GDM1 (cell line): ENCODE measurements at regions not wholly inside any gene's neighbourhood (a gene's known extent, or its start where the extent isn't known, plus 50 kb on each side); places are given as distances from the start of the nearest gene placed in this dataset.

ENCODE experiments used
- DNase-seq: peaks from one replicate; lab custom pipeline; 2025; lab: John Stamatoyannopoulos, UW

DNA sequence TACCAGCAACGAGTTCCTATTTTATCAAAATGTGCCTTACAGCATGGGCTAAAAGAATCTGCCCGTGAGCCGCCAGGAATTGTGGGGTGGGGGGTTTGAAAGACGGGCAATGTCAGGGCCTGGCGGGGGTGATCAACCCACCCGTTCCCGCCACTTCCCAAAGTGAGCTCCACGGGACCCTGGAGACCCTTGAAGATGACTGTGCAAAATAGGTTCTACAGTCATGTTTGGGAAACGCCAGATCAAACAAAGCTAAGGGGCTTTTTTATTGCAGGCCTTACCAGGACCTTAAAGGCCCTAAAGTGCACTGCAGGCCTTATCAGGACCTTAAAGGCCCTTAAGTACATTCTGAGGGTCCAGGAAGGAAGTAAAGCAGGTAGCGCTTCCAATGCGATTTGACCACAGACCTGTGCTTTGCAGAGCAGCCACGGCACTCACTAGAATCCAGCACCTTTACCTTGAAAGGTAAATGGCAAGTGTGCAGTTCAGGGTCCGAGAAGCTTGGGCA is 404.1 kb downstream of the SHANK2 start:
- DNase-seq: no peak

DNA sequence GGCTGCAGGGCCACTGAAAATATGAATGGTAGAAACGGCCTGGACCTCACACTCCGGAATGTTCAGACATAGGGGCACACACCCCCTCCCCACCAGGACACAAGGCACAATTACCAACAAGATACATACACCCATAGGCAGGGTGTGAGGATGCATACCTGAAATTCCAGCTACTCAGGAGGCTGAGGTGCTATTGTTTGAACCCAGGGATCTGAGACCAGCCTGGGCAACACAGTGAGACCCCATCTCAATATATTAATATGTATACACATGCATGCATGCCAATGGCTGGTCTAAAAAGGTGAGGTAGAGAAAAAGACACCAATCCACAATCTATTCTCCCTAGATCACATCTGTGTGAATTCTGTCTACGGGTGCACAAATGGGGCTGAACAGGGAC is 403.3 kb downstream of the SHANK2 start:
- no peak for DNase-seq

DNA sequence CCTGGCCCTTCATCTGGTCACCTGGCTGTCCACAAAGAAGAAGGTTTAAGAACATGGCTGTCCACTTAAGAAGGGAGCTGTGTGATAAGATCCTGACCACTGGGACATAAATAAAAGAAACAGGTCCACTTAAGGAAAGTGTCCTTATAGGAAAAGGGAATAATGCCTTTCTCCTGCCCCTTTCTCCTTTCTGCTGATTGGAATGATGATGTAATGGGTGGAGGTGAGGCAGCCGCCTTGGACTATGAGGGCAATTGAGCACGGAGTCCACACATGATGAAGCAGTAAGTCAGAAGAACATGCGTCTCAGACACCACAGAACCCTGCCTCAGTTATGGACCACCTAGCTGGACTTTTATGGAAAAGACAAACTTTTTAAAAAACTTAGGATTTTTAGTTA is 401.1 kb downstream of the SHANK2 start:
- no peak for DNase-seq

DNA sequence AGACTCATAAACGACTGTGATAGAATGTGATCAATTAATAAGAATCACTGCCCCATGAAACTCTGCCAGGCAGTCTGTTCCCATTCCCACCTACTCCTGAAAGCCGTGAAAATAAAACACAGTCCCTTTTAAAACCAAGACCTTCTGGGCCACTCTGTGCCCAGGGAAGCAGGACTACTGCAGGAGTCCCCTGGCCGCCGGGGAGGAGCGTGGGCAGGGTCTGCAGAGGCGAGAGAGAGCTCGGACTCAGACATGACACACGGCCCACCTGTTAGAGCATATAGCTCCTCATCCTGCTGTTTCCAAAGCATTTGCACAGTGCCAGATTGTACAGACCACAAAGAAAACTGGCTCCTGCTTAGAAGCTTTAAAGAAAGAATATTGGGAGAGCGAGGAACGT is 400.5 kb downstream of the SHANK2 start:
- no peak for DNase-seq

DNA sequence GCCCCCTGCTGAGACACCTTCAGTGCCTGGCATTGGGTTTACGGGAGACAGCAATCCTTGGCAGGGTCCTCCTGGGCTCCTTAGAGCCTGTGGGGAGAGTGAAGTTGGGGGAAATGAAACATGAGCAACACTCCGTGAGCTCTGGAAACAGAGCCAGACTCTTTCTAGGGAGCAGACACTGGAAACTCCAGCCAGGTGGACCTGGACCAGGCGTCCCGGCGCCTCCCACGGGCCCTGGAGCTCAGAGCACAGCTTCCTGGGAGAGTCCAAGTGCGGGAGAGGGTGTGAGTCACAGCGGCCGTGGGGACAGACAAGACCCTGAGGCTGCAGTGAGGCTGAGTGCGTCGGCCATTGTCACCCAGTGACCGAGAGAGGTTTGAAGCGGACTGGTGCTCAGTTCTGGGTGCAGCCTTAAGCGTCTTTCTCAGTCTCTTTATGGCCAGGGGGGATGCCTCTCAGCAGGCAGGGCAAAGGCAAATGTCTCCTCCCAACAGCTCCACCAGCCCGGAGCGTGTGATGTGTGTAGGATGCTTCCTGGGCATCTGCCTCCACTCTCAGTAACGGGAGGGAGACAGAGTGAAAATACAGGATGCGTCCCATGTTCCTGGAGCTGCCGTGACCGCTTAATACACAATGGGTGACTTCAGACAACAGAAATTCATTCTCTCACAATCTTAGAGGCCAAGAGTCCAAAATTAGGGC is 399.2 kb downstream of the SHANK2 start:
- no peak for DNase-seq

DNA sequence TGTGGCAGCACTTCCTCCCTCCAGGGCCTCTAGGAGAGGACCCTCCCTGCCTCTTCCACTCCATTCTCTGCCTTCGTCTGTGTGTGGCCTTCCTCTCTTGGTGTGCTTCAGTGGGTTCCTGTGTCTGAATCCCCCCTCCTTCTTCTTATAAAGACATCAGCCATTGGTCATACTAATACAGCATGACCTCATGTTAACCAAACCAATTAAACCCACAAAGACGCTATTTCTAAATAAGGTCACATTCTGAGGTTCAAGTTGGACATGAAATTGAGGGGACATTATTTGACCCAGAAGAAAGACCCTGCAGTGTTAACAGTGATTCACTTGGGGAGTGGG is 398.6 kb downstream of the SHANK2 start:
- DNase-seq: no peak

DNA sequence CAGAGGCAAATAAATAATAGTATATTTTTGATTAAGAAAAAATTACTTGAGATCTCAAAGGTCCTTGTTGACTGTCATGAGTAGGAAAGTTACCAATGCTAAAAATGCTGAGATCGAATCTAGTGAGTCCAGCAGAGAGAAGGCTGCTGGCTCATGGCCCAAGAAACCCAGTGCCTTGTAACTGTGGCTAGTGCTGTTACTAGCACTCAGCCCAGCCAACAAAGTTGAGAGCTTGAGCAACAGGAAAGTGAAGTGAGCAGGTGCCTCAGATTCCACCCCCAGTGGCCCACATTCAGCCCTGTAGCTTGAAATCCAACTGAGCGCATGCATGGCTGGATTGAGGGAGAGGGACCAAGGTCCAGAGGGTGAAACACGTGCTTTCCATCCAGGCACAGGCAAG is 398.2 kb downstream of the SHANK2 start:
- DNase-seq: no peak

DNA sequence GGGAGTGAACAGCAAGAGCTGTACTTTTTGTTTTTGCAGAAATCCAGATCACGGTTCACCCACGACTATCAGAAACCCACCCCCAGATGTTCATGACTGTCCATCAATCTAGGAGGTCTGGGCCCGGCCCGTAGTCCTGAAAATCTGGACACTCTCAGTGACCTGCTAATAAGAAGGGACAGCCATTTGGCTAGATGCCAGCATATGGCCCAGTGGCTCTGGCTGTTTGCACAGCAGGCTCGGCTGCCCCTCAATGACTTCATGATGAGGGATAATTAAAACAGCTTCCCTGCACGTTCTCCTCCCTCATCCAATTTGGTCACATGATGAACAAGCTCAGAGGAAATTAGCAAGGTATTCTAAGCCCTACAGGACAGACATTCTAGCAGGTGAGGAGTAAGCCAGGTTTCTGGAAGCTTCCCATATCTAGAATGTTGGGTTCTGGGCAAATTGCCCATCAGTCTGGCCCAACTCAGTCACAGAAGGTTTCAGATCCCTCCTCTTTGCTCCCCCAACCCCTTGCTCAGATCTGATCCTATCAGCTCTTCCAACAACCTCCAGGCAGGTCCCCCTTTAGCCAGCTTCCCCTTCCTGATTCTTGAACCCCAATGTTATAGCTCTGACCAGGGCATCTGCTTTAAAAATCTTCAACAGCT is 397.3 kb downstream of the SHANK2 start:
- no peak for DNase-seq

DNA sequence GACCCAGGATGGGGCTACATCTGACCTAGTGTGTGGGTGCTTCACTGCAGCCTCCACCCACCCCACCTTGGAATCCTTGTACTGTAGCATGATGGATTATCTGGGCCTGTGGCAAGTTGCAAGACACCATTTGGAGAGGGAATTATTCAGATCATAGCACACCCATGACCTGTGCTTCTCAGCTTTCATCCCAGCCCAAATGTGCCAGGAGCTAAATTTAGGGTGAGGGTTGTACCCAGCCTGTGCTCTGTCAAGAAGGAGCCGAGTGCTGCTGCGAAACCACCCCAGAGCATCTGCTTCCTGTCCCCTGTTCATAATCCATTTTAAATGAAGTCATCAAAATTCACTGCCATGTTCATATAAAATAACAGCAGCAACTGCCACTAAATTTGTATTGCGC is 394.5 kb downstream of the SHANK2 start:
- no peak for DNase-seq

DNA sequence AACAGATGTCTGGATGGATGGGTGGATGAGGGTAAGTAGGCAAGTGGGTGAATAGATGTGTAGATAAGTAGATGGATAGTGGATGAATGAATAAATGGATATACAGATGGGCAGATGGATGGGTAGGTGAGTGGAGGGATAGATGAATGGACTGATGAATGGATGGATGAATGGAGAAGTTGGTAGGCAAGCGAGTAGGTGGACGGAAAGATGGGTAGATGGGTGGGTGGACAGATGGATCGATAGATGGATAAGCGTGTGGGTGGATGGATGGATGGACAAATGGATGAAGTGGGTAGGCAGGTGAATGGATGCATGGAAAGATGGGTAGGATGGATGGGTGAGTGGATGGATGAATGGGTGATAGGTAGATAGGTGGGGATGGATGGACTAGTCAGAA is 393.2 kb downstream of the SHANK2 start:
- no peak for DNase-seq

DNA sequence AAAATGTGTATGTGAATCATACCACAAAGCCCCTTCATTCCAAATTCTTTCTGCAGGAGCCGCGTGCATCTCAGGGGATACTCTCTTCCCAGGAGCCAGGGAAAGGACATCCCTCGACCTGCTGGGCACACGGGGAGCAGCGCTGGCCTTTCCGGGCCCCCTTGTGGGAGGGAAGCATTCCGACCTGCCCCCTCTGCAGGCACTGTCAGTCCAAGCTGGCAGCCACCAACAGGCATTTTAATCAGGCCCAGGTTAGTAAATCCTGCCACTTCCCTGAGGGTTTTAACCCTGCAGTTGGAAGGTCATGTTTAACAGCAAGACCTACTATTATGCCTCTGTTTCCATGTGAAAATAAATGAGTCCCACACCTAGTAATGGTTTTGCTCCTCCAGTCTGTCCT is 391.5 kb downstream of the SHANK2 start:
- DNase-seq: no peak

DNA sequence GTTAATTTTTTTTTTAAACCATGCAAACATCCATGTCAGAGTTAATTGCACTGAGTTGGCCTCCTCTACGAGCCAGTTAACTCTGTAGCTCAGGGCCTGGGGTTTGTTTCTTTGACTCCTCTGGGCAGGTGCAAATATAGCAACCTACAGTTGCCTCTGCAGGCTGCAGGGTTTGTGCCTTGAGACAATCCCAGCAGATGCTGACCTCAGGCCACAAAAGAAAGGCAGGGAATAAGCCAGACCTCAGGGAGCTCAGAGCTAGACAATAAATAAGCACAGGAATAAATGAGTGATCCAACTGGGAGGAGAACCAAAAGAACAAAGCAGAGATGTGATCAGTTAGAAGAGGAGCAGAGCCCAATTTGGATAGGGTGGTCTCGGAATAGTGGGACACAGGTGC is 390.8 kb downstream of the SHANK2 start:
- DNase-seq: no peak

DNA sequence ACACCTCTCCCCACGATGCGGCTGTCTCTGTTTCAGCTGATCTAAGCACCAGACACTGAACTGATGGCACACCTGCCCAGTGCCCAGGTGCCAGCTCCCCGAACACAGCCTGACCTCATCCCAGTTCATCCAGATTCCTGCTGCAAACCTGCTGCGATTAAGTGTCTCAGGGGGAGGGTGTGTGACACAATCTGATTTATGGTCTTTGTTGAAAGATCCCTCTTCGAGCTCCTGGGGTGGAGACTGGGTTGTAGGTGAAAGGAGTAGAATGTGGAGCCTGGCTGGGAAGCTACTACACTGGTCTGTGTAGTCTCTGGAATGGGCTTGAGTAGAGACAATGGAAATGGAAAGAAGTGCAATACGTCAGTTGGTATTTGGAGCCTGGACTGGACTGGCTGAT is 390.3 kb downstream of the SHANK2 start:
- DNase-seq: no peak

DNA sequence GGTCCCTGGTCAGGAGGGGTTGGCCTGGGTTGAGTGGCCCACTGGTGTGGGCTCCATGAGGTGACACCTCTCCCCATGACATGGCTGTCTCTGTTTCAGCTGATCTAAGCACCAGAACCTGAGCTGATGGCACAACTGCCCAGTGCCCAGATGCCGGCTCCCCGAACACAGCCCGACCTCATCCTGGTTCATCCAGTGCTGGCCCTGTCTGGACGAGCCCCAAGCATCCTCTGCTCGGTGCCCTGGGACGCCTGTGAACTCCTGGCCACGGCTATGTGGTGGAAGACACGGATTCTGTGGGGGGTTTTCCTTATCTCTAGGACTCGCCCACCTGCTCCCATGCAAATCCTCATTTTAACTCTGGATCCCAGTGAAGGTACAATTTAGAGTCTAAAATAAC is 389.2 kb downstream of the SHANK2 start:
- no peak for DNase-seq

DNA sequence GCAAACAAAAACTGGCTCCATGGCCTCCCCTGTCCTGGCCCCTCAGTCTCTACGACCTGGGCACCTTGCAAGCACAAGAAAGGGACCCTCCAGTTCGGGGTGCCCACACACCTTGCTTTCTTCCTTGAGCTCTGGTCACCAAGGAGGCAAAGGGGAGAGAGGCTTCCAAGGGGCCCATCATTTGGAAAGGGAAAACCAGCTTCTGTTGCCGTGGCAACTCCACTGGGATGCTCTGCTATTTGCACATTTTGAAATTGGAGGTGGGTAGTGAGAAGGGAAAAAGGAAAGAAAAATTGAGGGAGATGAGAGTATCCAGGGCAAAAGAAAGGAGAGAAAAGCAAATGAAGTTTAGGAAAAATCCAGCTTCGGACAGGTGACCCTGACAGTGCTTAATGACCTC is 388.4 kb downstream of the SHANK2 start:
- no peak for DNase-seq

DNA sequence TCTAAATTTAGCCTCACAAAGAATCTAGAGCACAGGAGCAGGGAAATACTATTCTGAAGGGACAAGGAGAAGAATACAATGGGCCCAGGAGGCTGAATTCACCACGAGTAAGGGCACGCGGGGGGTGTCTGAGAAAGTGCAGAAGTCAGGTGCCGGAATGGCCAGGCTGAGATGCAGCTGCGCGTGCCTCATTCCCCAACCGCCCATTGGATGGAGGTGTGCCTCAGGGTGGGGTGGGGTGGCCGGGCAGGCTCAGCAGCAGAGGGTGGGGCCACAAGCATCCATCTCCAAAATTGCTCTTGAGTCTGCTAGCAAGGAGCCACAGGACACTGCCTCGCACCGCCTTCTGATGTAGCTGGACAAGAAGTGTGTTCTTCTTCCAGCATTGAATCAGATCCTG is 387.0 kb downstream of the SHANK2 start:
- no peak for DNase-seq

DNA sequence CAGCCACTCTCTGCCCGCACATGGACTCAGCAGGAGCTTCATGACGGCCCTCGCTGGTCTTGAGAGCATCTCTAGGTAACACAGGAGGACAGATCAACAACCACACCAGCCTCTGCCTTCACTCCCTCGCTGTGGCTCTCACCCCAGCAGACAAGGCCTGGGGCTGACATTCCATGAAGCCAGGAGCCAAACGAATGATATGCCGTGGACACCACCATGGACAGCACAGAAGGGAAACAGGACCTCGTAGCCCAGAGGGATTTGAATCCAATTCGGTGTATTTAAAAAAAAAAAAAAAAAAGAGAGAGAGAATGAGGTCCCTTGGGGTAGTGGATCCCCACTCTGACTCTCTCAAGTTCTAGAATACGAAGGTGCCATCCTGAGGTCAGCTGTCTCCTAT is 385.5 kb downstream of the SHANK2 start:
- no peak for DNase-seq

DNA sequence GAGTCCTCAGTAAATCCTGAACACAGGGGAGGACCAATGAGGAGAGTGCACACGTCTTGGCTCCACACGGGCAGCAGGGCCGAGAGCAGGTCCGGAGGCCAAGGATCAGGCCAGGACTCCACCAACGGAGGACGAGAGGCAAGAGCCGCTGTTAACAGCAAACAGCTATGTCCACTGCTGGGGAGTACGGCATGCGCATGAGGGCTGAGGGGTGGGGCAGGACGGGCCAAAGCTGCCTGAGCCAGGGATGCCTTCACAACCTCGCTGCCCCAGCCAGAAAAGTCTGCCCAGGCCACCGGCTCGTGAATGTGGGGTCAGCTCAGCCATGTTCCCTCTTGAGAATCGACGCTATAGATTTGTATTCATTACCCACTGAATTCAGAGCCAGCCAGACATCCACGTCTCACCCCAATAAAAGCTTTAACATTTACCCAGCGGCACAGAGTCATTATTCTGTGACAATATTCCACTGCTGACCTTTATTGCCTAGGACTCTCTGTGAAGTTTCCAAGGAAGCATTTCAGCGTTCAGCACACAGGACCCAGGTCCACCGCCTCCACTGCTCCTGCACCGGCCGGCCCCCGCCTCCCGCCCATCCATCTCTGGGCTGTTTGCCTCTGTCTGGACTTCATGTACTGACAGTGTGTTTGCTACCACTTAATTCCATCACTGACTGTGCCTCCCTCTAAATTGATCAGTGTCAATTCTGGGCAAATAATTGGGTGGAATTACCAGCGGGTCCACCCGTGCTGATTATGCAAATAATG is 384.9 kb downstream of the SHANK2 start:
- no peak for DNase-seq

DNA sequence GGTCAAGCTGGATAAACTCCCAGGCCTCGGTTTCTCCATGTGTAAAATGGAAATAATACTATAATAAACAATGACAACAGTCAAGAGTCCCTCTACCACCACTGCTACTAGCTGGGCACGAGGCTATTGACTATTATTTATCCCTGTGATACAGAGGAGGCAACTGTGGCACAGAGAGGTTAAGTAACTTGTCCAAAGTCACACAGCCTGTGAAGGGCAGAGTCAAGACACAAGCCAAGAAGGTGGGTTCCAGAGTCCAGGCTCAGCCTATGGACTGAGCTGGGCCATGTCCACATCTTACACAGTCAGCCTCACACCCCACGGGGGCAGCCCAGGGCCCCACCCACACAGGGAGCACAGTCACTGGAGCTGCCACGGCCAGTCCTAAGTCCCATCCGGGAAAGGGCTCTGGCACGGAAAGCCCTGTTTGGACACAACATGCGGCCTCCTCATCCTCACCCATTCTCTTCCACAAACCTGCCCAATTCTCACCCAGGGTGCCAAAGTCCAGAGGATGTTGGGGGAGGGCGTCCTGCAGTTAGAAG is 384.0 kb downstream of the SHANK2 start:
- no peak for DNase-seq

DNA sequence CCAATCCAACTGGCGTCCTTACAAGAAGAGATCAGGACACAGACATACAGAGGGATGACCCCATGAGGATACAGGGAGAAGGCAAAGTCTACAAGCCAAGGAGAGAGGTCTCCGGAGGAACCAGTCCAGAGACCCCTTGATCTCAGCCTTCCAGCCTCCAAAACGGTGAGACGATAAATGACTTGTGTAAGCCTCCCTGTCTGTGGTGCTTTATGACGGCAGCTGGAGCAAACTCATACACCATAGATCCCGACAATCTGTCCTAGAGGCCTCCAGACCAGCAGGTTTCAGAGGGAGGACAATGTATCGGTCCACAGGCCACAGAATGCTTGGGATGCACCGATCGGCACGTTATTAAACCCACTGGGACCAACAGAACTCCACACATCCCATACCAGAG is 383.3 kb downstream of the SHANK2 start:
- no peak for DNase-seq

DNA sequence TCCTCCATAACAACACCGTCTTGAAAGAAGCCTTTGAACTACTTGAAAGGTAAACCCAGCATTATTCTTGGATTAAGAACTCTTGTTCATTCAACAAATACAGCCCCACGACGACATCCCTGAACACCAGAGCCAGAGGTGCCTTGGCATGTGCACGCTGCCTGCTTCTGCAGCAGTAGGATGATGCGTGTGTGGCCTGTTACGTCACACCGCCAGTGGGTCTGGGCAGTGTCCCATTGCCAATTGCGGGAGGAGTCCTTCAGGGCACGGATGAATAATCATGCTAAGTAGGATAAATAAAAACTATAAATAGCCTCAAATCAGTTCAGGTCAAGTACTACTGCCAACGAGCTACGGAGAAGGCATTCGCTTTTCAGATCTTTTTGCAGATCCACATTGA is 380.5 kb downstream of the SHANK2 start:
- DNase-seq: no peak

DNA sequence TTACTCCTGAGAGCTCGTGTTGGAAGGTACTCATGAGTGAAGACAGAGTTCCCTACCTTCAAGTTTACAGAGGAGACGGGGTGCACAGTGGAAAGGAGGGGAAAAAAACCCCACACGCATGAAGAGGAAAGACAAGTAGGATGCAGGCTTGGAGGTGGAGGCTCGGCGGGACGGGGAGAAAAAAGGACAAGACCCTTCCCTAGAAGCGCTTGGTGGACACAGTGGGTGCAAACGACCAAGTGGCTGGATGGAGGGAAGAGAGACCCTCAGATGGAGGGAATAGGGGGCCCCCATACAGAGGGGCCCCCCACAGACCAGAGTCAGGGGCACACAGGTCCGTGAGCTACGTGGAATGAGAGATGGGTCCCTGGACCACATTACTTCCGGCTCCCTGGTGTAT is 380.1 kb downstream of the SHANK2 start:
- no peak for DNase-seq
